Fibroblast of mammary gland (primary cell): ENCODE measurements at regions not wholly inside any gene's neighbourhood (a gene's known extent, or its start where the extent isn't known, plus 50 kb on each side); places are given as distances from the start of the nearest gene placed in this dataset.
"Not testable (repeated sequence)": the region's sequence is repeated elsewhere in the genome, so short reads cannot be mapped to it uniquely, and the experiment has no call there.

Experiments
- DNase-seq: peaks from one replicate; pipeline ENCODE4 v3.0.0-alpha.2; 2010; ENCODE audit warnings: low read depth
- H3K4me3 ChIP-seq: 2 replicates; pipeline ENCODE4 v1.5.1; 2011; ENCODE audit warnings: low read depth, mild to moderate bottlenecking, low read length, moderate library complexity; ENCODE audit not compliant: control insufficient read depth
- CTCF ChIP-seq: conservative IDR thresholded peaks from 2 replicates; pipeline ENCODE4 v1.5.1; 2011; ENCODE audit warnings: low read depth, low read length, inconsistent platforms; ENCODE audit not compliant: control insufficient read depth, insufficient read depth

DNA sequence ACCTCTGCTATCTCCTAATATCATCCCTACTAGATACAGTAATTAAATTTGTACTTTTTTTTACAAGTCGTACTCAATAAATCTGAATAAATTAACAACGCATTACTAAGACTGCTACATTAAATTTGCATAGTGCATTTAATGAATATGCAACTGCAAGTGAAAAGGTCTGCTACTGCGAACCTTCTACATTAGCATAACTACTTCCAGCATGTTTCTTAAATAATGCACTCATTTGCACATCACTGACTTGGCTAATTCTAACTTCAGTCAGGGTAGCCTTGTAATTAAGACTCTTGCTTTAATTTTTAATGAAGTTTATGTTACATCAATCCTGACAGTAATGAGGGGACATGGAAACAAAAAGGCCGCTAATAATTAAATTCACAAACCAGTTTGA lies 98.9 kb upstream of the FOXB1 start:
- TF ChIP-seq CTCF, result no peak
- H3K4me3 ChIP-seq, result no peak overlapping the region

GRCh38 chr15:59904450-59905135 lies 99.5 kb upstream of the FOXB1 start:
- no peak for TF ChIP-seq CTCF
- no peak for DNase-seq
- no peak overlapping the region for H3K4me3 ChIP-seq

More for the DNA sequence above, 98.9 kb upstream of the FOXB1 start:
- DNase-seq, result no peak

- no peak for TF ChIP-seq CTCF
- H3K4me3 ChIP-seq, result no peak overlapping the region
- DNase-seq, result no peak
Measured at GRCh38 chr15:59896663-59897074, 107.4 kb upstream of the FOXB1 start.

DNA sequence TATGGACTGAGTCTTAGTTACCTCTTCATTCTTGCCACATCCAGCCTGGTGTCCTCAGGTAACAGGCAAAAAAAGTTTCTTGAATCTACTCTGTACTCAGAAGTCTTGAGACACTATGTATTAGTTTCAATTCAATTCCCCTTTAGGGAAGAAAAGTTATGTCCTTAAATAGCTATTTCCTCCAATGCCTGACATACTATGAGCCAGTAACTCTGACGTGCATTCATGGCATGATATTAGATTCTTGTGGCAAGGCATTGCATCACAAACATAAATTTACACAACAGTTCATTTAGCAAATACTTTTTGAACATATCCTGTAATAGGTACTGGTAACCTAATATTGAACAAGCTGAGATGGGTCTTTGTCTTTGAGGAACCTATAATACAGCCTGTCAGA lies 109.3 kb upstream of the FOXB1 start:
- H3K4me3 ChIP-seq, result no peak overlapping the region
- no peak for TF ChIP-seq CTCF
- DNase-seq, result peak; percentile 5

DNA sequence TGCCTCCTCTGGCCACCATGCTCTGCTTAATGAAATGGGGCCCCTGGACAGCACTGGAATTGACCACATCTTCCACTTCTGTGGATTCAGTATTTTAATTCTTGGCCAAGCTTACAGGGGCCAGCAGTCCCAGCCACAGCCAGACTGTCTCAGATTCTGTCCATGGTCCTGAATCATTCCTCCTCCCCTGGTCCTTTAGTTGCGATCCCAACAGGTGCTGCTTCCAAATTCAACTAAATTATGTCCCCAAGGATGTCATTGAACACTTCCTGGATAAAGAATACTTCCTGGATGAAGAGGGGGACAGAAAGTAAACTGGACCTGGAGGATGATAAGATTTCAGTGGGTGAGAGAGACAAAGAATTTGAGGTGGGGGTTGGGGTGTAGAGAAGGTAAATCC lies 111.1 kb upstream of the FOXB1 start:
- no peak overlapping the region for H3K4me3 ChIP-seq
- no peak for TF ChIP-seq CTCF
- peak; percentile 15 for DNase-seq

- DNase-seq, H3K4me3 ChIP-seq: not testable (repeated sequence)
Measured at GRCh38 chr15:59887870-59888269, 116.2 kb upstream of the FOXB1 start.

- no peak overlapping the region for H3K4me3 ChIP-seq
- TF ChIP-seq CTCF, result no peak
- no peak for DNase-seq
Measured at GRCh38 chr15:59887211-59887610, 116.9 kb upstream of the FOXB1 start.
